ENCODE measurements at regions not wholly inside any gene's neighbourhood (a gene's known extent, or its start where the extent isn't known, plus 50 kb on each side); places are given as distances from the start of the nearest gene placed in this dataset.

GRCh38 chr10:120017733-120018417 is 125.3 kb downstream of the SEC23IP start:
- H3K27me3 ChIP-seq (ENCODE audit: insufficient read depth, low read depth, severe bottlenecking): no peaks in the 10 kb centered on the region
- H3K4me3 ChIP-seq (ENCODE audit: low read depth, low read length): no peak overlapping the region
- no peak overlapping the region for H3K27ac ChIP-seq
- no peaks in the 10 kb centered on the region for H3K36me3 ChIP-seq
- H3K9me3 ChIP-seq (ENCODE audit: severe bottlenecking): no peaks in the 10 kb centered on the region
- TF ChIP-seq CTCF (IDR thresholded peaks at IDR 0.05; ENCODE audit: low read depth, low read length): no peak
- no peak for DNase-seq

DNA sequence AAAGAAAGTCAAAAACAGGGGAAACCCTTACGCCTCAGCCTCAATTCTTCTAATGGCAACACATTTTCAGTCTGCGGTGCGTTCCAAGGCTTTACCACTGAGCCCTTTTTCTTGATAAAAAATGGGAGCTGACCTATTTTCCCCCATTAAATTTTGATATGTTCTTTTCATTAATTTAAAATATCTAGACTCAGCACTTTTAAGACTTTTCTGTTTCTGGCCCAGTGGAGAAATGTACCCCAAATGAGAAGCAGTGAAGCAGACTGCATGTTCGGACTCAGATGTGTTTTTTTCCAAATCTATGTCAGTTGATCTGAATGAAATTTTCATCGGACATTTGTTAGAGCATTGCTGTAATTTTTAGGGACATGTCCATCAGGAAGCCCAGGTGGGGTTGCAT is 126.2 kb downstream of the SEC23IP start:
- DNase-seq: no peak
- no peaks in the 10 kb centered on the region for H3K36me3 ChIP-seq
- no peaks in the 10 kb centered on the region for H3K27me3 ChIP-seq (ENCODE audit: insufficient read depth, low read depth, severe bottlenecking)
- no peak overlapping the region for H3K27ac ChIP-seq
- no peaks in the 10 kb centered on the region for H3K9me3 ChIP-seq (ENCODE audit: severe bottlenecking)
- no peak overlapping the region for H3K4me3 ChIP-seq (ENCODE audit: low read depth, low read length)
- TF ChIP-seq CTCF (IDR thresholded peaks at IDR 0.05; ENCODE audit: low read depth, low read length): no peak

DNA sequence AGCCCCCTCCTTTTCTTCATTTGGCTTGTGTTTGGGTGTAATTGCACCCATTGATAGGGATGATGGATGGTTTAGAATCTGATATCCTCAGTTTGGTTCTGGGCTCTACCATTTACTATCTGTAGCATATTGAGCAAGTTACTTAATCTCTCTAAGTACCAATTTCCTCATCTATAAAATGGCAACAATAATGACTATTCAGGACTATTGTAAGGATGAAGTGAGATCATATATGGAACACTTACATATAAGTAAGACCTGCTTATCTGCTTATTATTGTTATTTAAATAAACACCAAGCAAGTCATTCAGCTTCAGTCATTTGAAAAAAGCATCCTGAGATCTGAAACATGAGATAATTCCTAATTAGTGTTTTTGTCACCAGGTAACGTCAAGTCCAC is 127.0 kb downstream of the SEC23IP start:
- Histone ChIP-seq H3K27me3 (ENCODE audit: insufficient read depth, low read depth, severe bottlenecking) (no peaks in the 10 kb centered on the region), H3K36me3 (no peaks in the 10 kb centered on the region), H3K9me3 (ENCODE audit: severe bottlenecking) (no peaks in the 10 kb centered on the region), H3K27ac (no peak overlapping the region), H3K4me3 (ENCODE audit: low read depth, low read length) (no peak overlapping the region)
- TF ChIP-seq CTCF (IDR thresholded peaks at IDR 0.05; ENCODE audit: low read depth, low read length): no peak
- no peak for DNase-seq

DNA sequence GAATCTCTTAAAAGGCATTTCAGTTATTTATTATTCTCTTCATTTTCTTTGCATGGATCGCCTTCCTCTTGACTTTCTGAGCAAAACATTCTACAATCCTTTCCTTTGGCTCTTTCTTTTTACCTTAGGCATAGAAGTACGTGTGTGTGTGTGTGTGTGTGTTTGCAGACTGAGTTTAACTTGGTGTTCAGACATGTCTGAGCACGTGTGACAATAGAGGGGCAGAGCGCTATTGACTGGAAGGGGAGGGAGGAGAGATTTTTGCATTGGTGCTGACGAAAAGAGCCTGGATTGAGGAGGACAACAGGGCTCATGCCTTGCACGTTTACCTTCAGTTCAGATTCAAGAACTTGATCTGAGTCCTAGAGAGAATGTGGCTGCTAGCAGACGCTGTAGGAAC is 129.8 kb downstream of the SEC23IP start:
- no peak for TF ChIP-seq CTCF (IDR thresholded peaks at IDR 0.05; ENCODE audit: low read depth, low read length)
- Histone ChIP-seq H3K4me3 (ENCODE audit: low read depth, low read length) (no peak overlapping the region), H3K27me3 (ENCODE audit: insufficient read depth, low read depth, severe bottlenecking) (no peaks in the 10 kb centered on the region)

GRCh38 chr10:120034236-120034635 is 141.7 kb downstream of the SEC23IP start:
- no peak for DNase-seq
- H3K27me3 ChIP-seq (ENCODE audit: insufficient read depth, low read depth, severe bottlenecking): no peaks in the 10 kb centered on the region
- no peak overlapping the region for H3K4me3 ChIP-seq (ENCODE audit: low read depth, low read length)

More for the DNA sequence above, 129.8 kb downstream of the SEC23IP start:
- H3K36me3 ChIP-seq: no peaks in the 10 kb centered on the region
- no peak overlapping the region for H3K27ac ChIP-seq
- no peaks in the 10 kb centered on the region for H3K9me3 ChIP-seq (ENCODE audit: severe bottlenecking)
- DNase-seq: no peak

More at GRCh38 chr10:120034236-120034635, 141.7 kb downstream of the SEC23IP start:
- Histone ChIP-seq H3K36me3 (no peaks in the 10 kb centered on the region), H3K9me3 (ENCODE audit: severe bottlenecking) (no peaks in the 10 kb centered on the region), H3K27ac (no peak overlapping the region)
- no peak for TF ChIP-seq CTCF (IDR thresholded peaks at IDR 0.05; ENCODE audit: low read depth, low read length)

All from WERI-Rb-1 (cell line).